Glutamatergic neuron (in vitro differentiated cells): ENCODE measurements at regions not wholly inside any gene's neighbourhood (a gene's known extent, or its start where the extent isn't known, plus 50 kb on each side); places are given as distances from the start of the nearest gene placed in this dataset.

Experiments
- DNase-seq: peaks from one replicate; pipeline ENCODE4 v3.0.0; 2022
- H3K27ac Mint-ChIP-seq: one replicate; pipeline ENCODE4 v1.8.0; 2020; ENCODE audit warnings: mild to moderate bottlenecking, mixed read lengths, inconsistent platforms; ENCODE audit not compliant: unreplicated experiment
- H3K27me3 Mint-ChIP-seq: one replicate; pipeline ENCODE4 v1.8.0; 2020; ENCODE audit warnings: mild to moderate bottlenecking, moderate library complexity, mixed read lengths, inconsistent platforms; ENCODE audit not compliant: unreplicated experiment
- H3K36me3 Mint-ChIP-seq: one replicate; pipeline ENCODE4 v1.8.0; 2020; ENCODE audit warnings: mild to moderate bottlenecking, mixed read lengths, inconsistent platforms; ENCODE audit not compliant: unreplicated experiment
- H3K4me1 Mint-ChIP-seq: one replicate; pipeline ENCODE4 v1.8.0; 2020; ENCODE audit warnings: mild to moderate bottlenecking, low read depth, mixed read lengths, inconsistent platforms; ENCODE audit not compliant: unreplicated experiment
- H3K4me3 Mint-ChIP-seq: one replicate; pipeline ENCODE4 v1.8.0; 2020; ENCODE audit warnings: mild to moderate bottlenecking, mixed read lengths, inconsistent platforms; ENCODE audit not compliant: unreplicated experiment
- H3K9me3 Mint-ChIP-seq: one replicate; pipeline ENCODE4 v1.8.0; 2020; ENCODE audit warnings: mild to moderate bottlenecking, moderate library complexity, mixed read lengths, inconsistent platforms; ENCODE audit not compliant: unreplicated experiment
- CTCF ChIP-seq: fragments of 200-600 bp; sonication (generic); IDR thresholded peaks from one replicate; pipeline ENCODE4 v1.5.0; 2021; ENCODE audit not compliant: partially characterized antibody, unreplicated experiment

DNA sequence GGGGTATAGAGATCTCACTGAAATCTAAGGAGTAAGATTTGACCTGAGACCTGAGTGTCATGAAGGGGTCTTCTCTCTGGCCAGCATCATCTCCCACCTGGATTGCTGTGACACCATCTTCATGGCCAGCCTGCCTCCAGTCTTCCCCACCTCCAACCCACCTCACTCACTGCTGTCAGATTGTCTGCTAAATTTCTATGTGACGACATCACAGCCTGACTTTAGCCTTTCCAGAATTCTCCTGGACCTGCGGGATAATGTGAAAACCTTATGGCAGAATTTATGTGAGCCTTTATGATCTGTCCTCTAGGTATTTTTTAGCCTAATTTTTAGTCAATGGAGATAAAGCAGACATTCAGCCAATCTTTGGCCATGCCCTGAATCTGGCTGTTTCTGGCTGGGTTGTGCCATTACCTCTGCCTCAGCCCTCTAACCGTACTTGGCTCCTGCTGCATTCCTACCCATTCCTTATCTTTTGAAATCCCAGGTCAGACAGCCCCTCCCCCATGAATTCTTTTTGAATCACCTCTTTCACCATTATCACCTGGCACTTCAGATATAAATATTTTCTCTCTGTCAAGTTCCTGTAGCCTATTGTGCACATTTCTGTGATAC lies 66.4 kb upstream of the MMADHC start:
- Mint-ChIP-seq H3K36me3 (no peaks in the 10 kb centered on the region), H3K27ac (no peak overlapping the region), H3K27me3 (no peaks in the 10 kb centered on the region), H3K9me3 (no peaks in the 10 kb centered on the region), H3K4me3 (no peak overlapping the region), H3K4me1 (no peaks in the 10 kb centered on the region)
- DNase-seq, result no peak
- no peak for TF ChIP-seq CTCF

DNA sequence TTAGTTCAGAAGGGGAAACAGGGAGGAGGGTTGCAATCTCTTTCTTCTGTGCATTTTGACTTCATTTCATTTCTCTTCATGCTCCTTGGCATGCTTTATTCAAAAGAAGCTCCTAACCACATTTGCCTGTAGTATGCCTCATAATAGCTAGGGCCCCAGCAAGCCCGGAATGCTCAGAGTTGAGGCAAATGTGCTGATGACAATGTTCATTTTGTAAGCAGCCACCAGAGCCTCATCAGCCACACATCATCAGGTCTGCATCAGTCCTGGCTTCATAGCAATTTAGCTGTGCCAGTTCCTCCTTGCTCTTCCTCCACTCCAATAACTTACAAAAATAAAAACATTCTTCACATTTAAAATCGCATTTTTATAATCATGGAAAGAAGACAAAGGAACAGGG lies 65.4 kb upstream of the MMADHC start:
- no peaks in the 10 kb centered on the region for H3K27me3 Mint-ChIP-seq
- no peak overlapping the region for H3K4me3 Mint-ChIP-seq
- no peak for DNase-seq
- no peaks in the 10 kb centered on the region for H3K9me3 Mint-ChIP-seq
- no peaks in the 10 kb centered on the region for H3K36me3 Mint-ChIP-seq
- TF ChIP-seq CTCF, result no peak
- H3K4me1 Mint-ChIP-seq, result no peaks in the 10 kb centered on the region
- H3K27ac Mint-ChIP-seq, result no peak overlapping the region

DNA sequence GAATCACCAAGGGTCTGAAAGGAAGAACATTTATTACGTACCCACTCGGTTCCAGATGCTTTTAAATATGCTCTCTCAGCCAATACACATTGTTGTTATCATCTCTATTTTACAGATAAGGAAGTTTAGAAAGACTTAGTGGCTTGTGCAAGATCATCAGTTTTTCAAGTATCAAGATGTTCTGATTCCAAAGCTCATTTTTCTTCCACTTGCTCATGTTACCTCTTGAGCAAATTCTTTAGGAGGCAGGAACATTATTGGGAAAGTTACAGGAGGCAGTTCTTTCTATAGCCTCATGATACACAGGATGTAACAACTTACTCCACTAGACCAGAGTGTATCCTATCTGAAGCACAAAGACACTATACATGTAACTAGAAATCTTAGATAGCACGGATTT lies 65.0 kb upstream of the MMADHC start:
- Mint-ChIP-seq H3K36me3 (no peaks in the 10 kb centered on the region), H3K4me1 (no peaks in the 10 kb centered on the region), H3K27me3 (no peaks in the 10 kb centered on the region), H3K9me3 (no peaks in the 10 kb centered on the region), H3K27ac (no peak overlapping the region), H3K4me3 (no peak overlapping the region)
- DNase-seq, result no peak
- no peak for TF ChIP-seq CTCF

- H3K4me1 Mint-ChIP-seq, result no peaks in the 10 kb centered on the region
- no peak for DNase-seq
- no peaks in the 10 kb centered on the region for H3K9me3 Mint-ChIP-seq
- TF ChIP-seq CTCF, result no peak
- H3K4me3 Mint-ChIP-seq, result no peak overlapping the region
- no peaks in the 10 kb centered on the region for H3K27me3 Mint-ChIP-seq
- no peak overlapping the region for H3K27ac Mint-ChIP-seq
- peaks cover 8% of the 10 kb centered on the region for H3K36me3 Mint-ChIP-seq
Observed at GRCh38 chr2:149651229-149651628, 63.7 kb upstream of the MMADHC start.

- no peak for DNase-seq
- no peaks in the 10 kb centered on the region for H3K27me3 Mint-ChIP-seq
- H3K9me3 Mint-ChIP-seq, result no peaks in the 10 kb centered on the region
- TF ChIP-seq CTCF, result no peak
- no peaks in the 10 kb centered on the region for H3K4me1 Mint-ChIP-seq
- H3K27ac Mint-ChIP-seq, result no peak overlapping the region
- H3K36me3 Mint-ChIP-seq, result peaks cover 8% of the 10 kb centered on the region
- no peak overlapping the region for H3K4me3 Mint-ChIP-seq
Observed at GRCh38 chr2:149650006-149650405, 62.4 kb upstream of the MMADHC start.
